ENCODE measurements at regions not wholly inside any gene's neighbourhood (a gene's known extent, or its start where the extent isn't known, plus 50 kb on each side); places are given as distances from the start of the nearest gene placed in this dataset.

DNA sequence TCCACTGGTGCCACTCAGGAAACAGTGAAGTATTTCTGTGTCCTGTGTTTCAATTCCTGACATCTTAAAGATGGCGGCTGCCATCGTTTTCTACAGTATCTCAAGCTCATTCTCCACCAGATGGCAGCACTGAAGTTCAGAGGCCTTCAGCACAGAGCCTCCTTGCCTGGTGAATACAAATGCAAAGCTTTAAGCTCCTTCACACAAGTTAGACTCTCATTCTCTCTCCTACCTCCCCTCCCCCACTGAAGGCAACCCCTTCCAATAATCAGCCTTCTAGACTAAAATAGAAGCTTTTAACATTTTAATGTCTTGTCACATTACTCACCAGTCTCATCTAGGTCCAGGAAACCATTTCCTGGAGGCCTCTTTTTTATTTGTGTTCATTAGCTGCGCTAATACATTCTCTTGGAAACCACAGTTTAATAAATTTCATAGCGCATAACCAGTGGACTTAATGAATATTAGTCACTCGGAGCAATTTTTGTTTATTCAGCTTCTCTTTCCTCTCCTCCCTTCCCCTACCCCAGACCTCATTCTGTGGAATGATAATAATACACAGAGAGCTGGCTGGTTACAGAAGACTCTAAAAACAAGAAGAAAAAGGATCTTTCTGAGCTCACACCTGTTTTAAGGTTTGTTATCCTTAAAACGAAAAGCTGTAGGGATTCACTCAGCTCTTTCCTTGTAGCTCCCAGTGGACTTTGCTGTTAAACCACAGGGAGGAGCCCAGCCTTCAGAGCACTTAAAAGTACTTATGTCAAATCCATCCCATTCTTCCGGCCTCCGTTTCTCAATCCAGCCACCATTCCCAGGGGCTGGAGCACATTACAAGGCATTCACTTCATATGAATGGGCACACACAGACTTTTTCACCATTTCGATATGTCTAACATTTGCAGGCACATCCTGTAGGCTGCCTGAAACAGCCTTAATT, 384.9 kb downstream of the HLX start:
- peak; percentile 66 for DNase-seq (ENCODE audit: low spot score)
- intact Hi-C loops (cut with micrococcal nuclease; ENCODE audit: unreplicated experiment) = loop anchor here (5.0 to 10.0 kb wide), 2 partner anchors 171 to 1193 kb away; no protein-coding TSS in a partner anchor
- no peak overlapping the region for H3K4me2 ChIP-seq (ENCODE audit: low read length)
- H4K20me1 ChIP-seq (ENCODE audit: insufficient read depth, low read length) = no peaks in the 10 kb centered on the region
- no peaks in the 10 kb centered on the region for H3K36me3 ChIP-seq (ENCODE audit: insufficient read depth, low read length)
- H3K9me2 ChIP-seq (ENCODE audit: insufficient read depth, low read length) = no peaks in the 10 kb centered on the region
- peak overlapping the region; percentile 46; the same call in 1 of the 2 replicates for H2AFZ ChIP-seq (ENCODE audit: low read length)
- no TSS peak for BruUV-seq (replicated peaks)
- CTCF ChIA-PET (ENCODE audit: unreplicated experiment) = interaction anchor here (0.6 to 0.7 kb wide), 2 partner anchors 315 to 451 kb away, joined by 3 to 4 read pairs; no protein-coding TSS in a partner anchor
- no peak for TF ChIP-seq EZH2phosphoT487 (IDR thresholded peaks at IDR 0.05; ENCODE audit: borderline replicate concordance, low read depth, low read length)
- TF ChIP-seq, protein P1, sequence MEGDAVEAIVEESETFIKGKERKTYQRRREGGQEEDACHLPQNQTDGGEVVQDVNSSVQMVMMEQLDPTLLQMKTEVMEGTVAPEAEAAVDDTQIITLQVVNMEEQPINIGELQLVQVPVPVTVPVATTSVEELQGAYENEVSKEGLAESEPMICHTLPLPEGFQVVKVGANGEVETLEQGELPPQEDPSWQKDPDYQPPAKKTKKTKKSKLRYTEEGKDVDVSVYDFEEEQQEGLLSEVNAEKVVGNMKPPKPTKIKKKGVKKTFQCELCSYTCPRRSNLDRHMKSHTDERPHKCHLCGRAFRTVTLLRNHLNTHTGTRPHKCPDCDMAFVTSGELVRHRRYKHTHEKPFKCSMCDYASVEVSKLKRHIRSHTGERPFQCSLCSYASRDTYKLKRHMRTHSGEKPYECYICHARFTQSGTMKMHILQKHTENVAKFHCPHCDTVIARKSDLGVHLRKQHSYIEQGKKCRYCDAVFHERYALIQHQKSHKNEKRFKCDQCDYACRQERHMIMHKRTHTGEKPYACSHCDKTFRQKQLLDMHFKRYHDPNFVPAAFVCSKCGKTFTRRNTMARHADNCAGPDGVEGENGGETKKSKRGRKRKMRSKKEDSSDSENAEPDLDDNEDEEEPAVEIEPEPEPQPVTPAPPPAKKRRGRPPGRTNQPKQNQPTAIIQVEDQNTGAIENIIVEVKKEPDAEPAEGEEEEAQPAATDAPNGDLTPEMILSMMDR (conservative IDR thresholded peaks at IDR 0.05; ENCODE audit: low read length) = peak; percentile 77
- H3K4me1 ChIP-seq (ENCODE audit: insufficient read depth, low read length, poor library complexity, severe bottlenecking) = no peaks in the 10 kb centered on the region
- no peak overlapping the region for H3K4me3 ChIP-seq (ENCODE audit: low read depth, low read length, poor library complexity, severe bottlenecking)
- H3K27ac ChIP-seq (ENCODE audit: low read depth, low read length, poor library complexity, severe bottlenecking) = no peak overlapping the region
- H3K9me3 ChIP-seq (ENCODE audit: low read length) = no peaks in the 10 kb centered on the region
- POLR2A ChIA-PET = interaction anchor here (0.8 to 1.2 kb wide), 2 partner anchors 13 to 14 kb away, joined by 3 to 4 read pairs; no protein-coding TSS in a partner anchor
- H3K79me2 ChIP-seq (ENCODE audit: insufficient read depth, low read depth, low read length) = no peaks in the 10 kb centered on the region

DNA sequence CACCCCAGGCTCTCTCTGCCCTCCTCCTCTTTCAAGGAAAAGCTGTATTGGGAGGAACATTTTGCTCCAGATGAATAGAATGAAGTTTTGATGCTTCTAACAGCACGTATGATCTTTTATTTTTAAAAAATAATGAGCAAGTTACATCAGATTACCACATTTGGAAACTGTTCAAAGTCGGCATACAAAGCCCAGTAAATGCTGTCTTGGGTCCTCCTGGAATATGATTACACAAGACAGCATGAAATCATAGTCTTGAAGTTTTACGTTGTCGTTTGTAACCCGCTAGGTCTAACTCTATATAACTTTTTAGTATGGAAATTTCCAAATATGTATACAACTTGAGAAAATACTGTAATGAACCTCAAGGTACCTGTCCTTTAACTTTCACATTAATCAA, 385.6 kb downstream of the HLX start:
- Histone ChIP-seq H3K79me2 (ENCODE audit: insufficient read depth, low read depth, low read length) (no peaks in the 10 kb centered on the region), H3K36me3 (ENCODE audit: insufficient read depth, low read length) (no peaks in the 10 kb centered on the region), H3K4me3 (ENCODE audit: low read depth, low read length, poor library complexity, severe bottlenecking) (no peak overlapping the region), H2AFZ (ENCODE audit: low read length) (no peak overlapping the region), H3K27ac (ENCODE audit: low read depth, low read length, poor library complexity, severe bottlenecking) (no peak overlapping the region), H3K9me2 (ENCODE audit: insufficient read depth, low read length) (no peaks in the 10 kb centered on the region), H3K4me1 (ENCODE audit: insufficient read depth, low read length, poor library complexity, severe bottlenecking) (no peaks in the 10 kb centered on the region), H3K9me3 (ENCODE audit: low read length) (no peaks in the 10 kb centered on the region), H4K20me1 (ENCODE audit: insufficient read depth, low read length) (no peaks in the 10 kb centered on the region), H3K4me2 (ENCODE audit: low read length) (no peak overlapping the region)
- ChIA-PET CTCF (ENCODE audit: unreplicated experiment) (no interaction called here), POLR2A (no interaction called here)
- TF ChIP-seq, protein P1 (conservative IDR thresholded peaks at IDR 0.05; ENCODE audit: low read length) = no peak
- no peak for TF ChIP-seq EZH2phosphoT487 (IDR thresholded peaks at IDR 0.05; ENCODE audit: borderline replicate concordance, low read depth, low read length)
- no peak for DNase-seq (ENCODE audit: low spot score)
- intact Hi-C loops (cut with micrococcal nuclease; ENCODE audit: unreplicated experiment) = loop anchor here (5.0 to 10.0 kb wide), 2 partner anchors 170 to 1192 kb away; no protein-coding TSS in a partner anchor
- BruUV-seq (replicated peaks) = no TSS peak

DNA sequence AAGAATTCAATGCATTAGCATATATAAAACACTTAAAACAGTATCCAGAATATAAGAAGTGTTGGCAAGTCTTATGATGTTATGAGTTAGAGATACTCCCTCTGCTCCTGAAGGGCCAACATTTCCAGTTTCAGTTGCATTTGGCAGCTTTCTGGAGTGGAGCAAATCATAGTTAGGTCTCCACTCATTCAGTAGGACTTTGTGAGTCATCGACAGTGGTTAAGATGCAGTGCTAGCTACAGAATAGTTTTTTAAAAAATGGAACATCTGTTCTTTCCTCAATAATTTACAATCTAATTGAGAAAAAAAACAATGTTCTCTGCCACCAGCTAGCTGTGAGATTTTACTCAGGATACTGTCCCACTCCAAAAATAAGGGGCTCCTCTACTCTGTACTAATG, 389.1 kb downstream of the HLX start:
- CTCF ChIA-PET (ENCODE audit: unreplicated experiment) = no interaction called here
- intact Hi-C loops (cut with micrococcal nuclease; ENCODE audit: unreplicated experiment) = loop anchor here (10.0 kb wide), 1 partner anchor 167 kb away; no protein-coding TSS in a partner anchor

More for the DNA sequence above, 389.1 kb downstream of the HLX start:
- H3K4me2 ChIP-seq (ENCODE audit: low read length) = no peak overlapping the region
- no peaks in the 10 kb centered on the region for H3K36me3 ChIP-seq (ENCODE audit: insufficient read depth, low read length)
- no peak overlapping the region for H3K4me3 ChIP-seq (ENCODE audit: low read depth, low read length, poor library complexity, severe bottlenecking)
- POLR2A ChIA-PET = no interaction called here
- H3K79me2 ChIP-seq (ENCODE audit: insufficient read depth, low read depth, low read length) = no peaks in the 10 kb centered on the region
- H2AFZ ChIP-seq (ENCODE audit: low read length) = no peak overlapping the region
- H3K4me1 ChIP-seq (ENCODE audit: insufficient read depth, low read length, poor library complexity, severe bottlenecking) = no peaks in the 10 kb centered on the region
- BruUV-seq (replicated peaks) = no TSS peak
- H4K20me1 ChIP-seq (ENCODE audit: insufficient read depth, low read length) = no peaks in the 10 kb centered on the region
- TF ChIP-seq, protein P1 (conservative IDR thresholded peaks at IDR 0.05; ENCODE audit: low read length) = no peak
- no peak for TF ChIP-seq EZH2phosphoT487 (IDR thresholded peaks at IDR 0.05; ENCODE audit: borderline replicate concordance, low read depth, low read length)
- H3K9me2 ChIP-seq (ENCODE audit: insufficient read depth, low read length) = no peaks in the 10 kb centered on the region
- H3K27ac ChIP-seq (ENCODE audit: low read depth, low read length, poor library complexity, severe bottlenecking) = no peak overlapping the region
- DNase-seq (ENCODE audit: low spot score) = no peak
- H3K9me3 ChIP-seq (ENCODE audit: low read length) = no peaks in the 10 kb centered on the region
